ENCODE measurements at regions not wholly inside any gene's neighbourhood (a gene's known extent, or its start where the extent isn't known, plus 50 kb on each side); places are given as distances from the start of the nearest gene placed in this dataset.

- H3K9me3 ChIP-seq (ENCODE audit: low read length): no peaks in the 10 kb centered on the region
- no peaks in the 10 kb centered on the region for H3K36me3 ChIP-seq (ENCODE audit: insufficient read depth, low read length)
- no peaks in the 10 kb centered on the region for H3K9me2 ChIP-seq (ENCODE audit: insufficient read depth, low read length)
- no peak overlapping the region for H2AFZ ChIP-seq (ENCODE audit: low read depth, low read length)
- no peak overlapping the region for H3K4me2 ChIP-seq (ENCODE audit: low read length)
- no peaks in the 10 kb centered on the region for H3F3A ChIP-seq (ENCODE audit: insufficient read depth, low read length, poor library complexity, severe bottlenecking)
- H3K27ac ChIP-seq (ENCODE audit: low read length): no peak overlapping the region
- H3K4me3 ChIP-seq (ENCODE audit: low read length): no peak overlapping the region
- no peak for TF ChIP-seq RAD21 (conservative IDR thresholded peaks at IDR 0.05)
- no peak for TF ChIP-seq EZH2 (IDR thresholded peaks at IDR 0.05; ENCODE audit: borderline replicate concordance, insufficient read depth, low read length, poor library complexity, severe bottlenecking)
- no peak for TF ChIP-seq CTCF (IDR thresholded peaks at IDR 0.05; ENCODE audit: poor library complexity, severe bottlenecking)
- TF ChIP-seq EP300 (conservative IDR thresholded peaks at IDR 0.05; ENCODE audit: poor library complexity, severe bottlenecking): no peak
- no peak for TF ChIP-seq POLR2AphosphoS5 (IDR thresholded peaks at IDR 0.05)
- no peak for TF ChIP-seq SMC3 (conservative IDR thresholded peaks at IDR 0.05; ENCODE audit: poor library complexity)
- no peak for TF ChIP-seq TAF1 (IDR thresholded peaks at IDR 0.05; ENCODE audit: low read depth)
- TF ChIP-seq MXI1 (conservative IDR thresholded peaks at IDR 0.05; ENCODE audit: poor library complexity, severe bottlenecking): no peak
- TF ChIP-seq REST (IDR thresholded peaks at IDR 0.05; ENCODE audit: borderline replicate concordance): no peak
- no peaks in the 10 kb centered on the region for H4K20me1 ChIP-seq (ENCODE audit: insufficient read depth)
- H3K9ac ChIP-seq (ENCODE audit: low read length): no peak overlapping the region
- H3K27me3 ChIP-seq (ENCODE audit: insufficient read depth, low read depth, low read length): no peaks in the 10 kb centered on the region
- H3K79me2 ChIP-seq (replicated peaks; ENCODE audit: insufficient read depth, low read length): no peaks in the 10 kb centered on the region
These were observed 331.9 kb downstream of the NUP35 start for GRCh38 chr2:183456177-183456576.

- no peaks in the 10 kb centered on the region for H3K27me3 ChIP-seq (ENCODE audit: insufficient read depth, low read depth, low read length)
- no peak overlapping the region for H3K4me3 ChIP-seq (ENCODE audit: low read length)
- H3K4me2 ChIP-seq (ENCODE audit: low read length): no peak overlapping the region
- no peak for TF ChIP-seq EP300 (conservative IDR thresholded peaks at IDR 0.05; ENCODE audit: poor library complexity, severe bottlenecking)
- no peak for TF ChIP-seq POLR2AphosphoS5 (IDR thresholded peaks at IDR 0.05)
- TF ChIP-seq CTCF (IDR thresholded peaks at IDR 0.05; ENCODE audit: poor library complexity, severe bottlenecking): no peak
- TF ChIP-seq REST (IDR thresholded peaks at IDR 0.05; ENCODE audit: borderline replicate concordance): no peak
- TF ChIP-seq SMC3 (conservative IDR thresholded peaks at IDR 0.05; ENCODE audit: poor library complexity): no peak
- TF ChIP-seq TAF1 (IDR thresholded peaks at IDR 0.05; ENCODE audit: low read depth): no peak
- TF ChIP-seq MXI1 (conservative IDR thresholded peaks at IDR 0.05; ENCODE audit: poor library complexity, severe bottlenecking): no peak
- no peak for TF ChIP-seq EZH2 (IDR thresholded peaks at IDR 0.05; ENCODE audit: borderline replicate concordance, insufficient read depth, low read length, poor library complexity, severe bottlenecking)
- TF ChIP-seq RAD21 (conservative IDR thresholded peaks at IDR 0.05): no peak
- H4K20me1 ChIP-seq (ENCODE audit: insufficient read depth): no peaks in the 10 kb centered on the region
- no peak overlapping the region for H2AFZ ChIP-seq (ENCODE audit: low read depth, low read length)
- H3K79me2 ChIP-seq (replicated peaks; ENCODE audit: insufficient read depth, low read length): no peaks in the 10 kb centered on the region
- H3F3A ChIP-seq (ENCODE audit: insufficient read depth, low read length, poor library complexity, severe bottlenecking): no peaks in the 10 kb centered on the region
- H3K9me2 ChIP-seq (ENCODE audit: insufficient read depth, low read length): no peaks in the 10 kb centered on the region
- H3K27ac ChIP-seq (ENCODE audit: low read length): no peak overlapping the region
- no peaks in the 10 kb centered on the region for H3K9me3 ChIP-seq (ENCODE audit: low read length)
- H3K9ac ChIP-seq (ENCODE audit: low read length): no peak overlapping the region
- H3K36me3 ChIP-seq (ENCODE audit: insufficient read depth, low read length): no peaks in the 10 kb centered on the region
These were observed 334.2 kb downstream of the NUP35 start for GRCh38 chr2:183458460-183458859.
